HTR-8/SVneo (cell line): ENCODE measurements at regions not wholly inside any gene's neighbourhood (a gene's known extent, or its start where the extent isn't known, plus 50 kb on each side); places are given as distances from the start of the nearest gene placed in this dataset.

Experiments used
- DNase-seq: peaks from one replicate; pipeline ENCODE4 v3.0.0; 2011; ENCODE audit warnings: low spot score, mixed read lengths; ENCODE audit not compliant: insufficient read length
- FAIRE-seq: peaks from 2 replicates; lab custom pipeline; 2011; peaks lifted over from hg19 to GRCh38; lab: Jason Lieb, UNC

DNA sequence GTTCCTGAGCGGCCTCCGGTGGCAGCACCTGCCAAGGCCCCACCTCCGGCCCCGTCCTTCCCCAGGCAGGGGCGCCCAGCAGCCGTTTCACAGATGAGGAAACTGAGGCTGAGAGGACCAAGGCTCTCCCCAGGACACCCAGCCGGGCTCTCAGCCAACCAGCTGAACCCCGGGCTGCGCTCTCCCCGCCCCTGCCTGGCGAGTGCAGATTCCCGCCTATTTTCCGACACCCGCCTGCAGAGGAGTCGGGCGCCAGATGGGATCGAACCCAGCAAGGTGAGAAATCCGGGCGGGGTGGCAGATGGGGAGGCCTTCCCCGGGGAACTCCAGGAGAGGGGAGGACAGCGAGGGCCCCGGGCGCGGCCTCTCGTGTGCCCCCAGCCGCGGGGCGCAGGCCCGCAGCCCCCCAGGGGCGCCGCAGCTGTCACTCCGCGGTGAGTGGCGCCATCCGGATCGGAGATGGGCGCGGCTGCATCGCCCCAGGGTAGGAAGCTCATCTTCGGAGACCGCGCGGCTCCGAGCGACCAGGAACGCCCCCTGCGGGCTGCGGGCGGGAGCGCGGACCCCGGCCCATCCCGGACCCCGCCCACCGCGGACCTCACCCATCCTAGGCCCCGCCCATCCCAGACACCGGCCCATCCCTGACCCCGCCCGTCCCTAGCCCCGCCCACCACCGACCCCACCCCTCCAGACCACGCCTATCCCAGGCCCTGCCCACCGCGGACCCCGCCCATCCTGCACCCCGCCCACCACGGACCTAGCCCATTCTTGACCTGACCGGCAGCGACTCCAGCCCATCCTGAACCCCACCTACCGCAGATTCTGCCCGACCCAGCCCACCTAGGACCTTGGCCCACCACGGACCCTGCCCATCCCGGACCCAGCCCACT is 90.3 kb downstream of the MICALL2 start:
- FAIRE-seq (peak; percentile 90), DNase-seq (peak; percentile 84)

DNA sequence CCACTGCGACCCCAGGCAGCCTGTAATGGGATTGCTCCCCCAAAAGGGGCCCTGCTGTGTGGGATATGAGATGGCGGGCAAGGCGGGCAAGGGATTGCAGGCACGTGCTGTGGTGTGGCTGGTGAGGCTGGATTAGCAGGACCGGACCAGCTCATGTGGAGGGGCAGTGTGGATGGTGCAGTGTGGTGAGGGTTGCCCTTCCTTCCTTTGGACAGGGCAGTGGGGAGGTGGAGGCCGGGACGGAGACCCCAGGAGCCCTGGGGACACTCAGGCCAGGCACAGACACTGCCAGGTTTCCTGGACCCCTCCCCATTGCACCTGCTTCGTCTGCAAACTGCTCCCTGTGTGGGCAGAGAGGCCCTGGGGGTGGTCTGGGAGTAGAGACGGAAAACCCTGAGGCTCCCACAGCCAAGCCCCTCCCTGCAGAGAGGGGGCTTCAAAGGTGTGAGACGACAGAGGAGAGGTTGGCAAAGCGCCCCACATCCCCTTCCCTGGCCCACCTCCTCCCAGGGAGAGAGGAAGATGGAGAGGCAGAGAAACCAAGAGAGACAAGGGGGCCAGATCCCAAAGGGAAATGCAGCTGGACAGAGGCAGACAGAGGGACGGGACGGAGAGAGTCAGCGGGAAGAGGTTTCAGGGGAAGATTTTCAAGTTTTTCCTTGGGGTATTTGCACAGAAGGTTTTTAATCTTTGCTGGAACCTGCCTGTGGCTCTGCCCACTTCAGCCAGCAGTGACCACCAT is 89.2 kb downstream of the MICALL2 start:
- peak; percentile 9 for FAIRE-seq
- no peak for DNase-seq

DNA sequence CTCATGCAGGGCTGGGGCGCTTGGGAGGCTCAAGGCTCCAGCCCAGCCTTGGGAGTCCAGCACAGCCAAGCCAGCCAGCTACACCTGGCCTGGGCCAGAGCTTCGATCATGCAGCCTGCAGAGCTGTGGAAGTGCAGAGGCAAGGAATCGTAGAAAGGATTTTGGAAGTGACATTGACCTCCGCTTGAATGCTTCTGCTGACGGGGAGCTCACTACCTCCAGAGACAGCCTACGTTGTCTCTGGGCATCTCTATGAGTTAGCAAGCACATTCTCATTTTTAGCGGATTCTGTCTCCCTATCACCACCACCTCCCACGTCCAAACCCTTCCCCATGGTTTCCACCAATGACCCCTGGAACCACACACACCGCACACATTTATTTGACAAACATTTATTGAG is 88.5 kb downstream of the MICALL2 start:
- DNase-seq = no peak
- peak; percentile 63 for FAIRE-seq

DNA sequence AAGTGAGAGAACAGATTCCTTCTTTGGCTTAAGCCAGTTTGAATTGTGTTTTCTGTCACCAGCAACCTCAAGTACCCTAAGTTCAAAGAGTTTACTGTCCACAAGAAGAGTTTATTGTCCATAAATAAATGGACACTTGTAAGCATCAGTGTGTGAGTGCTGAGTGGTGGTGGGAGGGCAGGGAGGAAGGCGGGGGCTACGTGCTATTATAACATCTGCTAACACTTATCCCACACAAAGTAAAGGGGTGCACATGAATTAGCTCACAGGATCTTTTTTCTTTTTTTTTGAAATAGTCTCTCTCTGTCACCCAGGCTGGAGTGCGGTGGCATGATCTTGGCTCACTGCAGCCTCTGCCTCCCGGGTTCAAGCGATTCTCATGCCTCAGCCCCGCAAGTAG is 87.2 kb downstream of the MICALL2 start:
- no peak for FAIRE-seq
- DNase-seq = no peak

DNA sequence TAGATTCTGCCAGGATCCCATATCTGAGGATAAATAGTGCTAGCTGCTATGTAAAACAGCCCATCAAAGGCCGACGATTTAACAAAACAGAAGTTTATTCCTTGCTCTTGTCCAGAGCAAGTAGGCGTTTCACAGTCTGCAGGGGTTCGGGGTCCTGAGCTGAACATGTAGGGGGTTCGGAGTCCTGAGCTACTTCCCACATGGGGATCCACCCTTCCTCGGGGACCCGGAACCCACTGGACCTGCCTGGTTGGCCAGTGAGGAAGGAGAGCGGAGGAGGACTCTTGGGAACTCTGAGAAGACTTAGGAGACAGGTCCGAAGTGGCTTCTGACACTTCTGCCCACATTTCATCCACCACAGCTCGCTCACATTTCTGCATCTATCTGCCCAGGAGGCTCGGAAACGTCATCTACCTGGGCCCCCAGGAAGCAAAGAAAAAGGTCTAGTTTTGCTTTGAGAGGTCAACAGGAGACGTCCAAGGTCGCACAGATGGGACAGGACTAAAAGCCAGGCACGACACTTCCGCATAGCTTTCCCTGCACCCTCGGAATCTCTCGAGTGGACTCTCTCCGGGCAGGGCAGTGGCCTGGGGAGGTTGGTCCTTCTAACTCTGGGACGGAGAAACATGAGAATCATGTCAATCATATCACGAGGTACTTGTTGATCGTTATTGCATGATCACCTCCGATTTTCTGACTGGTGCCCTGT is 86.4 kb downstream of the MICALL2 start:
- DNase-seq (no peak), FAIRE-seq (no peak)

DNA sequence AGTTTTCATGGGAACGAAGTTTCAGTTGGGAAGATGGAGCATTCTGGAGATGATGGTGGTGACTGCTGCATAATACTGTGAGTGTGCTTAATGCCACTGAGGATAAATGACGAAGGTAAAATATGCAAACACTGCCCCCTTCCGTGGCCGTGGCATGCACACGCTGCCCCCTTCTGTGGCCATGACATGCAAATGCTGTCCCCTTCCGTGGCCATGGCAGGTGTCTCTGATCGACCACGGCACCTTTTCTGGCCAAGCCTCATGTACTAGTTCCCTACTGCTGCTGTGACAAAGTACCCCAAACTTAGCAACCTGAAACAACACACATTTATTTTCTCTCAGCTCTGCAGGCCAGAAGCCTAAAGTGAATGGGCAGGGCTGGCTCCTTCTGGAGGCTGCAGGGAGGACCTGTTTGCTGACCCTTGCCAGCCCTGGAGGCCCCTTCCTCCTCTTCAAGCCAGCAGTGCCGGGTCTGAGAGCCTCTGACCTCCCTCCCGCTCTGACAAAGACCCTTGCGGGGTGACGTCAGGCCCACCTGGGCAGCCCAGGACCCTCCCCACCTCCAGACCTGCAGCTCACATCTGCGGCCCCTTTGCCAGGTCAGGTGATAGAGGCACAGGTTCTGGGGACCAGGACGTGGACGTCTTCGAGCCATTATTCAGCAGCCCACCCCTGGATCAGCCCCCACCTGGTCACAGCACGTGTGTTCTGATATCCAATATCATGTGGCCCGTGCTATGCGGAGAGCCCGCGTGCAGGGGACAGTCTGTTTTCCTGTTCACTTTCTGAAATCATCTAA is 82.0 kb downstream of the MICALL2 start:
- DNase-seq = no peak
- FAIRE-seq = no peak

DNA sequence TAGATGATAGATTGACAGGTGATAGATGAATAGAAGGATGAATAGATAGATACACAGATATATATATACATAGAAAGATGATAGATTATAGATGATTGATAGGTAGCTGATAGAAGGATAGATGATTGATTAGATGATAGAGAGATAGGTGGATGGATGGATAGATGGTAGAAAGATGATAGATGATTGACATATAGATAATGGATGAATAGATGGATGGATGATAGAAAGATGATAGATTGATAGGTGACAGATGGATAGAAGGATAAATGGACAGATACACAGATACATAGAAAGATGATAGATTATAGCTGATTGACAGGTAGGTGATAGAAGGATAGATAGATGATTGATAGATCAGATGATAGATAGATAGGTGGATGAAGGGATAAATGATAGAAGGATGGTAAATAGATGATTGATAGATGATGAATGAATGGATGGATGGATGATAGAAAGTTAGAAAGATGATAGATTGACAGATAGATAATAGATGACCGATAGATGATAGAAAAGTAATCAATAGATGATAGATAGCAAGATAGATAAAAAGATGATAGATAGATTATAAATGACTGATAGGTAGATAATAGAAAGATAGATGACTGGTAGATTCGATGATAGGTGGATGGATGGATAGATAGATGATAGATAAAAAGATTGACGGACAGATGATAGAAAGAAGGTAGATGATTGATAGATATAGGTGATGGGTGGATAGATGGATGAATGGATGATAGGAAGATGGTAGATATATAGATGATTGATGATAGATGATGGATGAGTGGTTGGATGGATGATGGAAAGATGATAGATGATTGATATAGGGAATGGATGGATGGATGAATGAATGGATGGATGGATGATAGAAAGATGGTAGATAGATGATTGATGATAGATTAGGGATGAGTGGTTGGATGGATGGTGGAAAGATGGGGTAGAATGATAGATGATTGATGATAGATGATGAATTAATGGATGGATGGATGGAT is 80.4 kb downstream of the MICALL2 start:
- FAIRE-seq (no peak), DNase-seq (no peak)

DNA sequence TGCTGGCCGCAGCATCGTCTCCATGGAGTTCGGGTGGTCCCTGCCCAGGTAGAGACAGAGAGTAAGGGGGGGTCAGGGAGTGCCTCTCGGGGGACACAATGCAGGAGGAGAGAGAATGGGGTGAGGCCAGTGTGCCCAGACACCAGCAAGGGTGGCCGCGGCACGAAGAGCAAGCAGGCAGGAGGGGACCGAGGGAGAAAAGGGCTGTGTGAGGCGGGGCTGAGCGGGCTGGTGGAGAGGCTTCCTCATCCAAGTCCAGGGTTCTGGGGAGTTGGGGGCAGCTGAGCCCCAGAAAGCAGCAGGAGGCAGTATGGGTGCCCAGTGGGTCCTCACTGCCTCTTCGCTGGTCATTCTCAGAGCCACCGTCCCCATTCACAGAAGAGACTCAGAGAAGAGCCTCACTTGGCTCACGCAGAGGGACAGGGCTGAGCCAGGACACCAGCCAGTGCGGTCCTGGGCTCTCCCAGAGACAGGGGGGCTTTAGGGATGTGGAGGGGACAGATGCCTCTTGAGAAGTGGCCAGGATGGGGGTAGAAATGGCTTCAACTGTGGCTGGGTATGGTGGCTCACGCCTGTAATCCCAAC is 78.9 kb downstream of the MICALL2 start:
- no peak for FAIRE-seq

DNA sequence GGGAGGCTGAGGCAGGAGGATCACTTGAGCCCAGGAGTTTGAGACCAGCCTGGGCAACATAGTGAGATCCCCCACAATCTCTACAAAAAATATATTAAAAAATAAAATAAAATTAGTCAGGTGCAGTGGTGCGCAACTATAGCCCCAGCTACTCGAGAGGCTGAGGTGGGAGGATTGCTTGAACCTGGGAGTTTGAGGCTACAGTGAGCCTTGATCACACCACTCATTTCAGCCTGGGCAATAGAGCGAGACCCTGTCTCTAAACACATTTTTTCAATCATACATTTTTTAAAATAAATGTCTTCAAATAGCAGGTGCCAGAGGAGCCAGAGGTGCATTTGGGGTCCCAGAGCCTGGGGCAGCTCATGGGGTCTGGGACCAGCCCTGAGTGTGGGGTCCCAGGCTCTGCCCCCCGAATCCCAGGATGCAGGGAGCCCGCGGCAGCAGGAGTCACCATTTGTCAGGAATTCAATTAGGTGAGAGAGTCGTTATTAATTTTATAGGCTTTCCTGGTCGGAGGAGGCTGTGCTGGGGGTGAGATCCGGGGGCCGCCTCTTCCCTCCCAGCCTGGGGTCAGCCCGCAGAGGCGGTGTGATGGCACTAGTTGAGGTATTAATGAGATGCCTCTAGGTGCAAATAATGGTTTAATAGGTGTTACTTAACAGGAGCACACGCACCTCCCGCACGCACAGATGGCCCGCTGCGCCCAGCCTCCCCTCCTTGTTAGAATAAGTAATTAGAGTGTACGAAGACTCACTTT is 78.3 kb downstream of the MICALL2 start:
- FAIRE-seq = no peak
- DNase-seq = no peak

More for the DNA sequence above, 78.9 kb downstream of the MICALL2 start:
- no peak for DNase-seq

DNA sequence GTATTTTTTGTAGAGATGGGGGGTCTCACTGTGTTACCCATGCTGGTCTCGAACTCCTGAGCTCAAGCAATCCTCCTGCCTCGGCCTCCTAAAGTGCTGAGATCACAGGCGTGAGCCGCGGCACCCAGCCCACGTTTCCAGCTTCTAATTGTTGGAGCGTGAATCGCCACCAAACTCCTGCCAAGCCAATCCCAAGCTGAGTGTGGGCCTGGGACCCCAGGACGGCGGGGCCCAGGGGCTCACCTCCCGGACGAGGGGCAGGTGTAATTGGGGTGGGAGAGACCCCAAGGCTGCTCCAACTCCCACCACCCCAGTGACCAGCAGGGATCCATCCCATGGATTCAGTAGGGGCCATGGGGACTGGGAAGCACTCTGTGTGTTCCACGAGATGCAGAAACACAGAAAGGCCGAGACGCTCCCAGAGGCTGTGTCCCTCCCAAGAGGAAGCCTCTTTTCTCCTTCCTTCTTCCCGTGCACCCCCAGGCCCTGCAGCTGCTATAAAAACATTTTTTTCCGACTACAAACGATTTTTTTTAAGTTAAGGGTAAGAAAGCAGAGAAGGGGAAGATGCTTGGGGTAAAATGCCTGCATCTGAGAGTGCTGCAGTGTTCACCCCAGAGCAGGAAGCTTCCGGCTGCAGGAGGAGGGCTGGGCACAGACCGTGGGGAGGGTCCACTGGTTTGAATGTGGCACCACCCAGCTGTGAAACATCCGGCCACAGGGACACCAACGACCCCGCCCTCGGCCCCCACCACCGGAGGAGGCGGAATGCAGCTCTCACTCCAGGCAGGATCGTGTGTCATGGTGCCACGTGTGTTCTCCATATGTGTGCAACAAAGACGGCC is 76.5 kb downstream of the MICALL2 start:
- DNase-seq = no peak
- no peak for FAIRE-seq

DNA sequence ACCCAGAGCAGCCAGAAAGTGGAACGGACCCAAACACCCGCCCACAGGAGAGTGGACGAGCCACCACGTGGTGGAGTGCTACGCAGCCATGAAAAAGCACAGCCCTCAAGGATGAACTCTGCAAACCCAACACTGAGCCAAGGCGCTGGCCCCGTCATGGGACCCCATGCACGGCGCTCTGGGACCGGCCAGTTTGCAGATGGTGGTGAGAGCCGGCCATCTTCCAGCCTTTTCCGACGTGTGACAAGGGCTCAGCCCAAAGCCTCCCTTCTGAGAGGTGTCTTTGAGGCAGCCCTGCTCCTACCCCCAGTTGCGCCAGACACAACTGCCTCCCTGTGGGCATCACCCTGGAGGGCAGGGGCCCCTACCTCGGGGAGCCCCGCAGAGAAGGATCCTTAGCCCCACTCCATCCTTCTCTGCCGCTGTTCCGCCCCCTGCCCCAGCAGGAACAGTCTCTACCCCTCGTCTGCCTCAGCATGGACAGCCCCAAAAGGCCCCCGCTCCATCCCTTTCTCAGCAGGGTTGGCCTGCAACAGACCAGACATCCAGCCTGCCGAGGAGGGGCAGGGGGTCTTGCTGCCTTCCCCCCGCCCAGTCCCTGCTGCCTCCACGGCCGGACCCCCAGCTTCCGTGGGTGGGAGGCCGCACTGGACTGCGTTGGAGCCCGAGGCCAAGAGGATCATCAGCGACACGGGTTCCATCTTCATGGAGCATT is 75.7 kb downstream of the MICALL2 start:
- DNase-seq (no peak), FAIRE-seq (no peak)

DNA sequence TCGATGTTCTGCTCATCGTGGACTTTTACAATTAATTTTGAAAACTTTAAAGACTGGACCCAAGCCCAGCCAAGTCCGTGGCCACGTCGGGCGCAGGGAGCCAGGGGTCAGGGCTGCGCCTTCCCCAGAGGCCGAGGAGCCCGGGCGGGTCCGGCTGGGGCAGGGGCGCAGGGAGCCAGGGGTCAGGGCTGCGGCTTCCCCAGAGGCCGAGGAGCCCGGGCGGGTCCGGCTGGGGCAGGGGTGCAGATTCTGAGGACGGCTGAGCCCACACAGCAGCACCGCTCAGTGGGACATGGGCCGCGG is 75.2 kb downstream of the MICALL2 start:
- DNase-seq = no peak
- FAIRE-seq = no peak
